ENCODE measurements at regions not wholly inside any gene's neighbourhood (a gene's known extent, or its start where the extent isn't known, plus 50 kb on each side); places are given as distances from the start of the nearest gene placed in this dataset.

DNA sequence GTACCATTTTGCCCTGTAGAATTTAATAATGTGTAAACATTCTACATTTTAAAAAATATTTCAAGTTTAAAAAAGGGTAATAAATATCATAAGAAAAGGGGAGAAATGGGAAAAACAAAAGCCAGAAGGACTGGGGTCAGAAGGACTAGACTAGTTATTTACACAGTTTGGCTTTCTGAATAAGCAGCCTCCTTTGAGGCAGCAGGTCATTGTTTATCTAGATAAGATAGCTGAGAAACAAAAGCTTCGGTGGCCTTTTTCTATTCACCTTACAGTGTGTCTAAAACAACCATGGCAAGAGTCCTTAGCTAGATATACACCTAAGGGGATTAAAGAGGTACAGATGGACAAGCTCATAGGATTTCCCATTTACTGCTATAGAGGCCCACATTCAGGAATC lies 396.5 kb upstream of the PMFBP1 start:
- DNase-seq, result no peak
- no peak overlapping the region for H3K4me3 ChIP-seq
- H3K36me3 ChIP-seq, result no peaks in the 10 kb centered on the region
- H3K27me3 ChIP-seq, result no peaks in the 10 kb centered on the region
- H3K9me3 ChIP-seq, result no peaks in the 10 kb centered on the region

DNA sequence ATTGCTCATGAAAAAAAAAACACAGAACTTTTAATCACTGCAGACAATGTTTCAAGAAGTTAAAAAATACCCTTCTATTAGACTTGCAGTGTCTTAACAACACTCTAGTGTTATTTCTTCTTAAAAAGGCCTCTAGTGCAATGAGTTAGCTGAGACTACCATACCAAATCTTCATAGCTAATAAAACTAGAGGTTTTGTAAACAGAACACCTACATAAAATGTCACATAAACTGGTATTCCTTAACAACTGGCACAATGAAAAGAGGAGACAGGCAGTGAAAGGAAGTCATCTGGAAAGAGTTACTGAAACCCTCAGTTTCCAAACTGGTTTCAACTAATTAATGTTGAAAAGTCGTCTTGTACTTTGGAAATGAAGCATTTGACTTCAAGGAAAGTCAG lies 394.2 kb upstream of the PMFBP1 start:
- H3K36me3 ChIP-seq, result no peaks in the 10 kb centered on the region
- H3K4me3 ChIP-seq, result no peak overlapping the region
- DNase-seq, result no peak
- no peaks in the 10 kb centered on the region for H3K9me3 ChIP-seq
- H3K27me3 ChIP-seq, result no peaks in the 10 kb centered on the region

DNA sequence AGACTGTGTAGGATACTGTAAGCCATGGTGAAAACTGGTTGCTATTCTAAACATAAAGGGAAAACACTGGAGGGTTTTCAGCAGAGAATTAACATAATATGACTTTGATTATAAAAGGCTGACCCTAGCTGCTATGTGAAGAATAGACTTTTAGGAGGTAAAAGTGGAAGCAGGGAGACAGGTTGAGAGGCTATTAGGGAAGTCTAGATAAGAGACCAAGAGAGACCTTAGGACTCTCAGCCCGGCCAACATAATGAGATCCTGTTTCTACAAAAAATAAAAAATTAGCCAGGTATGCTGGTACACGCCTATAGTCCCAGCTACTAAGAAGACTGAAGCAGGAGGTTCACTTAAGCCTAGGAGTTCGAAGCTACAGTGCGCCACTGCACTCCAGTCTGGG lies 393.2 kb upstream of the PMFBP1 start:
- Histone ChIP-seq H3K27me3 (no peaks in the 10 kb centered on the region), H3K4me3 (no peak overlapping the region), H3K9me3 (no peaks in the 10 kb centered on the region), H3K36me3 (no peaks in the 10 kb centered on the region)
- DNase-seq, result no peak

DNA sequence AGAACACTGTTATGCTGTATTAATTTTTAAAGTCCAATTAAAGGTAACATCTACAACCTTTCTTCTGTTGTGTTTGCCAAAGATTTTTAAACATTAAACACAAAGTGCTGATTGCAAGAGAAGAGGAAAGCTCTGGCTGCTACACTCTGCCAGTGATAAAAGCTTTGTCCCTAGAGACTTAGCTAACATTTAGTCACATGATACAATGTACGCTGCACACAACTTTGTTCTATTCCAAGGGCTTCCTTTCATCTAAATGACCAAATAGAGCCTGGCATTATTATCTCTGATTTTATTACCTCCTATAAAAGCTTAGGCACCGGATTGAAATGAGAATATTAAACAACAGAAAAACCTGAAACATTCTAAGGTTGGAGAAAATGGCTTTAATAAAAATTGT lies 388.7 kb upstream of the PMFBP1 start:
- Histone ChIP-seq H3K9me3 (no peaks in the 10 kb centered on the region), H3K36me3 (no peaks in the 10 kb centered on the region), H3K27me3 (no peaks in the 10 kb centered on the region), H3K4me3 (no peak overlapping the region)
- no peak for DNase-seq

DNA sequence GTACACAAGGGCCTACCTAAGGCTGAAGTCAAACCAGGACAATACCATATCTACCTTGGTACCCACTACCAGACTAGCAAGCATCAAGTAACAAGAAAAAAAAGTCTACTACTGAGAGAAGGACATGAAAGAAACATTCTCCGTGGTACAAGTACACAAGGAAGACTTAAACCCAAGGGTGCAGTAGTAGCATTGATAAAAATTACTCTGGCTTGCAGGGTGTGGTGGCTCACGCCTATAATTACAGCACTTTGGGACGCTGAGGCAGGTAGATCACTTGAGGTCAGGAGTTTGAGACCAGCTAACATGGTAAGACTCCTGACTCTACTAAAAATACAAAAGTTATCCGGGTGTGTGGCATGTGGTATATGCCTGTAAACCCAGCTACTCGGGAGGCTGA lies 386.5 kb upstream of the PMFBP1 start:
- Histone ChIP-seq H3K9me3 (no peaks in the 10 kb centered on the region), H3K36me3 (no peaks in the 10 kb centered on the region), H3K27me3 (no peaks in the 10 kb centered on the region), H3K4me3 (no peak overlapping the region)
- no peak for DNase-seq

DNA sequence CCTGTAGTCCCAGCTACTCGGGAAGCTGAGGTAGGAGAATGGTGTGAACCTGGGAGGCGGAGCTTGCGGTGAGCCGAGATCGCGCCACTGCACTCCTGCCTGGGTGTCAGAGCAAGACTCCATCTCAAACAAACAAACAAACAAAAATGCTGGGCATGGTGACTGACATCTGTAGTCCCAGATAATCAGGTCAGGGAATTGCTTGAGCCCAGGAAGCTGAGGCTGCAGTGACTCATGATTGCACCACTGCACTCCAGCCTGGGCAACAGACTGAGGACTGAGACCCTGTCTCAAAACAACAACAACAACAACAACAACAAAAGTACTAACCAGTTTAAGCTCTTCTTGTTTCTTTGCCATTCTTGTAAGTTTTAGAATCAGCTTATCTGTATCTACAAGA lies 383.0 kb upstream of the PMFBP1 start:
- DNase-seq, result peak; percentile 20
- H3K27me3 ChIP-seq, result no peaks in the 10 kb centered on the region

DNA sequence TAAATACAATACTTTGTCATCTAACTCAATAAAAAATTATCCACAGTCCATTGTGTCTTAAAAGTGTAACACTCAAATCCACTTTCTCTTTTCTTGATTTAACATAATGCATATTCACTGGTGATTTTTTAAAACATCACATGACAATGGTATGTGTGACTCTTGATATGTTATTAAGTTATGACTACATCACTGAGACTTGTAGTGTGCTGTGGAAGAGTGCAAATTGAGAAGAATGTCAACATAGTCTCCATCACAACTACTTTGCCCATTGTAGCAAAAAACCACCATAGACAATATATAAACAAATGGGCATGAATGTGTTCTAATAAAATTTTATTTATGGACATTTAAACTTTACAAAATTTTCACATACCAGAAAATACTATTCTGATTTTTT lies 380.7 kb upstream of the PMFBP1 start:
- H3K9me3 ChIP-seq, result peaks cover 2% of the 10 kb centered on the region; the same call in 1 of the 2 replicates
- H3K36me3 ChIP-seq, result no peaks in the 10 kb centered on the region
- no peak for DNase-seq
- H3K4me3 ChIP-seq, result no peak overlapping the region
- H3K27me3 ChIP-seq, result no peaks in the 10 kb centered on the region

More for the DNA sequence above, 383.0 kb upstream of the PMFBP1 start:
- Histone ChIP-seq H3K9me3 (no peaks in the 10 kb centered on the region), H3K36me3 (no peaks in the 10 kb centered on the region), H3K4me3 (no peak overlapping the region)

DNA sequence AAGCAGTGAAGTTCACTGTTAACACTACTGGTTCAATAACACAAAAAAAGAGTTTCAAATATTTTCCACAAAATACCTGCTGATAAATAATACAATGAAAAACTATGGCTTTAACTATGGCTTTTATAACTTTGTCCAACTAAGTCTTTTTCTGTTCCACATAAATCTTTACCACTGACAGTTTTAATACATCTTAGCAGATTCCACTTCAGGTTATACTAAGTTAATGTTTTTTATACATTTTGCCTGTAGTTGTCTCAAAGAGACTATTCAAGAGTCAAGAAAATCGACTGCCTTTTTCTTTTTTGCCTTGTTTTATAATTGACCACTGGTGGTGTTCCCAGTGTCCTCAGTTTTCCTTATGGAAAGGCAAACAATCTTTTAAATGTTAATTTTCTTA lies 379.7 kb upstream of the PMFBP1 start:
- Histone ChIP-seq H3K9me3 (peaks cover 2% of the 10 kb centered on the region; the same call in 1 of the 2 replicates), H3K4me3 (no peak overlapping the region), H3K36me3 (no peaks in the 10 kb centered on the region), H3K27me3 (no peaks in the 10 kb centered on the region)
- DNase-seq, result no peak

DNA sequence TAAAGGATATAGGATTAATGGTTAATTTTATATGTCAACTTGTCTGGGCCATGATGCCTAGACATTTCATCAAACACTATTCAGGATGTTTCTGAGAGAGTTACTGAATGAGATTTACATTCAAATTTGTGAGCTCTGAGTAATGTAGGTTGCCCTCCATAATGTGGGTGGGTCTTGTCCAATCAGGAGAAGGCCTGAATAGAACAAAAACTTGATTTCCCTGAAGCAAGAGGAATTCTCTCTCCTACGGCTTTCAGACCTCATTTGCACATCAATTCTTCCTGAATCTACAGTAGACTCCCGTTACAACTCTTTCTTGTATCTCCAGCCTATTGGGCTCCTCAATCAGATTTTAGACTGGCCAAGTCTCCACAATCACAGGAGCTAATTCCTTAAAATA lies 377.9 kb upstream of the PMFBP1 start:
- H3K4me3 ChIP-seq, result no peak overlapping the region
- no peak for DNase-seq
- no peaks in the 10 kb centered on the region for H3K27me3 ChIP-seq
- H3K9me3 ChIP-seq, result peaks cover 2% of the 10 kb centered on the region; the same call in 1 of the 2 replicates
- no peaks in the 10 kb centered on the region for H3K36me3 ChIP-seq

DNA sequence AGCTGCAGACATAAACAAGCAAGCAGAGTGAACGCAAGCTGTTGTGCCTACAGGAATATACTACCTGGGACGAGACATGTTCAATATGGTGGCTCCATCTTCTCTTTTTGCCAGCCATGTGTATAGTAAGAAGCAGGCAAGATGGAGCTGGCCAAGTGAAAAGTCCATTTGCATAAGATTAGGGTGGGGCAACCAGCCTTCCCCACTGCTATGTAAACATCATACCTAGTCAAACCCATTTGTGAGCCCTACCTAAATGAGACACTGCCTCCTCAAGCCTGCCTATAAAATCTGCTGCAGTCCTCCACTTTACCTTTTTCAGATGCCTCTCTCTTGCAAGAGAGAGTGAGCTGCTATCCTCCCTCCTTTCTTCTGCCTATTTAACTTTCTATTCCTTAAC lies 370.1 kb upstream of the PMFBP1 start:
- no peak overlapping the region for H3K4me3 ChIP-seq
- no peaks in the 10 kb centered on the region for H3K27me3 ChIP-seq
- no peaks in the 10 kb centered on the region for H3K9me3 ChIP-seq
- H3K36me3 ChIP-seq, result no peaks in the 10 kb centered on the region
- no peak for DNase-seq

DNA sequence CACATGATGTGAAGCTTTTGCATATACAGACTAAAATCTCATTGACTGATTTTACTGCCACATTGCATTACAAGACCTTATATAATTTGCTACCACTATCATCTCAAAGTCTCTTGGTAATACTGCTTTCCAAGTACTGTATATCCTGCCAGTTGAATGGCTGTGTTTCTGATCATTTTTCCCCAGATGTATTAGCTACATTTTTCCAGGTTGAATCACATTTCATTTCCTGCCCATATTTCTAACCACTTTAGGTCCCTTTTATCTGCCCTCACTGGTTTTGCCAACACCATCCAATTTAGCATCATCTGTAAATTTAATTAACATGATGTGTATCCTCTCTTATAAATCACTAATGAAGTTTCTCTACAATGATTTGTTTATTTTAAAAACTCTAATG lies 365.7 kb upstream of the PMFBP1 start:
- Histone ChIP-seq H3K9me3 (no peaks in the 10 kb centered on the region), H3K27me3 (no peaks in the 10 kb centered on the region), H3K4me3 (no peak overlapping the region), H3K36me3 (no peaks in the 10 kb centered on the region)
- no peak for DNase-seq

DNA sequence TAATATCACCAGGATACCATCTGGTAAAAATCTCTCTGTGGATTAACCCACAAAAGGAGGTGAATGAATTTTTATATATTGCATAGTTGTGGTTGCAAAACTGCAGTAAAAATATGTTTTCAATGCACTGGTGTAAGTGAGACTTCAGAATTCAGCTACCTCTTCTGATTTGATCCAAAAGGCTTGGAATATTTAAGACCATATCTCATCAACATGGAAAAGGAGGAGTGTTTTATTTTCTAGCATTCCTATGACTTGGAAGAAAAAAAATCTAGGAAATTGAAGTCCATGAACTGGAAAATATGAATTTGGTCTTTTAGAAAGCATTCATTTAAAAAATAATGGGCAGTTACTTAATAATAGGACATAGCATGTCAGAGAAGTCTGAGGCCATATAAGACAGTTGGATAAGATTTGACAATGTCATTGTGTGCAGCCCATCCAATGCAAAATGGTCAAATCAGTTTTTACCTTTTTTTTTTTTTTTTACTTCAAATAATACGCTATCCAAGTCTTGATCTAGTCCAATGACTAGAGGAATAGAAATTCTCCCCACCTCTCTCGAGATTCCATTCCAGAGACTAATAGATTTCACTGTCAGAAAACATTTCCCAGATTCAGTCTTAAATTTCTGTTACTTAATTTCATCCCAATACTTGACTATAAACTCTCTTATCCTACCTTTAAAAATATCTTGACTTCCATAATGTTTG lies 364.9 kb upstream of the PMFBP1 start:
- Histone ChIP-seq H3K9me3 (no peaks in the 10 kb centered on the region), H3K4me3 (no peak overlapping the region)
- no peak for DNase-seq

DNA sequence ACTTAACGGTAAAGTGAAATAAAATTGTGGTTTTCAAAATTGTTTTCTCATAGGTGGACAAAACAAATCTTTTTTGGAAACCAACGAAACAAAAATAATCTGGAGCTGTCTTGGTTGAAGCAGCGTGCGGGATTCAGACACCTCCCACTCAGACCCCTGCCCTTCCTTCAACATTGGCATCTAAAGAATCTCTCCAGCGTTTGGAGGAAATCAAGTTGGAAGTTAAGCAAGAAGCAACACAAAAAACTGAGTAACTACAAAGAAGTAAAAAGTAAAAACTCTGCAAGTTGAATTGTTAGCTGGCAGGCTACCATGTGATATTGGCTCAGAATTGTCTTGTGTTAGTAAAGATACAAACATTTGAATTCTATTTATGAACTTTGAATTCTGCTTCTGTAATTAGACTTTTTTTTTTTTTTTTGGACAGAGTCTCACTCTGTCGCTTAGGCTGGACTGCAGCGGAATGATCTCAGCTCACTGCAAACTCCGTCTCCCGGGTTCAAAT lies 361.0 kb upstream of the PMFBP1 start:
- Histone ChIP-seq H3K9me3 (no peaks in the 10 kb centered on the region), H3K4me3 (no peak overlapping the region)
- no peak for DNase-seq

More for the DNA sequence above, 364.9 kb upstream of the PMFBP1 start:
- Histone ChIP-seq H3K27me3 (no peaks in the 10 kb centered on the region), H3K36me3 (no peaks in the 10 kb centered on the region)

DNA sequence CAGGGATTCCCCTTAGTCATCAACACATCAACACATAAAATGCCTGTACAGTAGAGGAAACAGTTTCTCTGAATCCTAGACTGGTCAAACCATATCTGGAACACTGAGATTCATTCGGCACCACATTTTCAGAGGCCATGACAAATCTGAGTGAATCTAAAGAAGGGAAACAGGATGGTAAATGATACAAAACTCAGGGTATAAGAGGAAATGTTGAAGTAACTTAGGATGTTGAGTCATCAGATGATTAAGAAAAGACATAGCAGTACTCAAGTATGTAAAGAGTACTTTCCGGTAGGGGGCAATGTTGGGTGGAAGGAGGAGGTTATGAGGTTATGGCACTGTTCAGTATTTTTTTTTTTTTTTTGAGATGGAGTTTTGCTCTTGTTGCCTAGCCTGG lies 358.5 kb upstream of the PMFBP1 start:
- no peak for DNase-seq
- no peak overlapping the region for H3K4me3 ChIP-seq
- H3K27me3 ChIP-seq, result no peaks in the 10 kb centered on the region
- no peaks in the 10 kb centered on the region for H3K36me3 ChIP-seq
- H3K9me3 ChIP-seq, result no peaks in the 10 kb centered on the region

More for the DNA sequence above, 361.0 kb upstream of the PMFBP1 start:
- Histone ChIP-seq H3K36me3 (no peaks in the 10 kb centered on the region), H3K27me3 (no peaks in the 10 kb centered on the region)

DNA sequence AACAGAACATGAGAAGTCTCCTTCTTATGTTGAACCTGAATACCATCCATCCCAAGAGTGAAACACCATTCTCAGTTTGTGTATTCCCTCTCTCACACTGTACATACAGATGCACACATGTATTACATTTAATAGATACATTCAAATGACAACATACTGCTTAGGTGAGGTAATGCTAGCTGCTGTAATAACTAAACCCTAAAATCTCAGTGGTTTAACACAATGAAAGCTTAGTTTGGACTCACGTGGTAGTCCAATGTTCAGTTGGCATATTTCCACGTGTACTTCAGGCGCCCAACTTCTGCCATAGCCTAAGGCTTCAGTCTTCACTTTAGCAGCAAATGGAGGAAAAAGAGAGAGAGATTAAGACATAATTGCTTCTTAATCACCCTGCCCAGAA lies 351.1 kb upstream of the PMFBP1 start:
- Histone ChIP-seq H3K27me3 (no peaks in the 10 kb centered on the region), H3K9me3 (no peaks in the 10 kb centered on the region), H3K4me3 (no peak overlapping the region), H3K36me3 (no peaks in the 10 kb centered on the region)
- DNase-seq, result no peak

DNA sequence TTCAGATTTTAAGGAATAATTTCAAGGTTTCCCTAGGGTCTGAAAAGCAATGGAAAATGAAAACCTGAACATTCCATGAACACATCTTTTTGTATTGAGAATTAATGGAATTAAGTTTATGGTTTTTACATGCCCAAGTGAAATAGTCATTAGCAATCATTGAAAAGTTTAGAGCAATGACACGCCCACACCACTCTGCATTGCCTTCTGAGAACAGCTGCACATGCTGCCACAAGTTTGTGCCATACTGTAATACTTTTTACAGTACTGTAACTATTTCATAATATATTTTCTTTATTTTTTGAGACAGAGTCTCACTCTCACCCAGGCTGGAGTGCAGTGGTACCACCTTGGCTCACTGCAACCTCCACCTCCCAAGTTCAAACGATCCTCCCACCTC lies 345.2 kb upstream of the PMFBP1 start:
- no peak for DNase-seq
- Histone ChIP-seq H3K9me3 (no peaks in the 10 kb centered on the region), H3K4me3 (no peak overlapping the region), H3K36me3 (no peaks in the 10 kb centered on the region), H3K27me3 (no peaks in the 10 kb centered on the region)

DNA sequence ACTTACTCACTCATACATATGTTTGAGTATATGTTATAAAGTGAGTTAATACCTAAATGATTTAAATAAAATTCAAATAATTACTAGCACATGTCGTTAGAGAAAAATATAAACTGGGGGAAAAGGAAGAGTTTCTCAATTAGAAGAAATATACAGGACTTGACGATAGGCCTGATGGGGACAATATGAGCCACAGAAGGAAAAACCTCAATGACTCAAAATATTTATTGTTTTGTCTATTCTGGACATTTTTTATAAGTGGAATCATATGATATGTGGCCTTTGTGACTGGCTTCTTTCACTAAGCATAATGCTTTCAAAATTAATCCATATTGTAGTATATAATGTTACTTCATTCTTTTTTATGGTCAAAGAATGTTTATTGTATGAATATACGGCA lies 339.2 kb upstream of the PMFBP1 start:
- no peaks in the 10 kb centered on the region for H3K27me3 ChIP-seq
- H3K9me3 ChIP-seq, result no peaks in the 10 kb centered on the region
- no peak for DNase-seq
- H3K36me3 ChIP-seq, result no peaks in the 10 kb centered on the region
- no peak overlapping the region for H3K4me3 ChIP-seq

DNA sequence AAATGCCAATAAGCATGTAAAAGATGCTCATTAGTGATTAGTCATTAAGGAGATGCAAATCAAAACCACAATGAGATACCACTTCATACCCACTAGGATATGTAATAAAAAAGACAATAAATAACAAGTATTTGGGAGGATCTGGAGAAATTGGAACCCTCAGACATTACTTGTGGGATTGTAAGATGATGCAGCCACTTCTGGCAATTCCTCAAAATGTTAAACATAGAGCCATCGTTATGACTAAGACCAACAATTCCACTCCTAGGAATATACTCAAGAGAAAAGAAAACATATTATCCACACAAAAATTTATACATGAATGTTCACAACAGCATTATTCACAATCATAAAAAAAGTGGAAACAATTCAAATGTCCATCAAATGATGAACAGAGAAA lies 336.2 kb upstream of the PMFBP1 start:
- Histone ChIP-seq H3K27me3 (no peaks in the 10 kb centered on the region), H3K36me3 (no peaks in the 10 kb centered on the region), H3K4me3 (no peak overlapping the region), H3K9me3 (no peaks in the 10 kb centered on the region)
- DNase-seq, result no peak
